ENCODE measurements at regions not wholly inside any gene's neighbourhood (a gene's known extent, or its start where the extent isn't known, plus 50 kb on each side); places are given as distances from the start of the nearest gene placed in this dataset.

- no peak for TF ChIP-seq TFE3 (CRISPR knock-in tag; IDR thresholded peaks at IDR 0.05)
- peak; percentile 57 for TF ChIP-seq GABPA (tag; conservative IDR thresholded peaks at IDR 0.05; ENCODE audit: low read depth)
- no peak for TF ChIP-seq PRPF4 (IDR thresholded peaks at IDR 0.05; ENCODE audit: insufficient read depth, low read depth, low read length, poor library complexity, severe bottlenecking)
- TF ChIP-seq NCOA4 (IDR thresholded peaks at IDR 0.05; ENCODE audit: partially characterized antibody): no peak
- no peak for TF ChIP-seq TOE1 (IDR thresholded peaks at IDR 0.05; ENCODE audit: borderline replicate concordance)
- TF ChIP-seq TOE1 (CRISPR knock-in tag; IDR thresholded peaks at IDR 0.05; ENCODE audit: borderline replicate concordance, low read depth): no peak
Measured at GRCh38 chr17:51365090-51365489, 104.7 kb downstream of the UTP18 start (continued).

DNA sequence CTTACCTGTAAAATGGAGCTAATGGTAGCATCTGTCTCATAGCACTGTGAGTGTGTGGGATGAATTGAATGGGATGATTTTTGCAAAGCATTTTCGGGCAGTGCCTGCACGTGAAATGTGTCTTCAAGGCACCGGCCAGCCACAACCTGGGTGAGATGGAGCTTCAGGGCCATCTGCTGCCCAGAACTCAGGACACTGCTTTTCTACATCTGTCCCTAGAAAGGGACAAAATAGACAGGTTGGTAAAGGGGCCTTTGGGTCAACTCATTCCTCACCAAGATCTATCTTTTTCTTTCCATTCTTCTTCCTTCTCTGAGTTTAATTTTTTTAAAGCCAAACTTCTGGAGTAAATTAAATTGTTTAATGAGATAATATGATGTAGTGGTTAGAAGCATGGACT lies 106.5 kb downstream of the UTP18 start:
- peaks cover 3 to 7% of the 10 kb centered on the region in 2 experiments; a peak in 2 of 5 replicates for H3K27me3 ChIP-seq (ENCODE audit: control insufficient read depth in 2 of 2, insufficient read depth in 2 of 2, low read length in 2 of 2)
- peaks cover 0 to 10% of the 10 kb centered on the region in 2 experiments; a peak in 4 of 5 replicates for H3K4me1 ChIP-seq (replicated peaks in 1 of 2; ENCODE audit: control insufficient read depth in 2 of 2, insufficient read depth in 2 of 2, low read length in 2 of 2)
- FAIRE-seq (no peak), ATAC-seq (no peak), DNase-seq (ENCODE audit: extremely low read depth in 1 of 4, low spot score in 3 of 4) (no peak)
- H4K20me1 ChIP-seq (replicated peaks; ENCODE audit: control insufficient read depth, insufficient read depth, low read length): no peaks in the 10 kb centered on the region
- WGBS (ENCODE audit: insufficient coverage, low coverage, missing lambda C conversion rate): 15% methylated on average over 3 of the region's 3 CpGs
- no peak overlapping the region for H3K9ac ChIP-seq (ENCODE audit: insufficient read depth in 1 of 2, low read depth in 2 of 2, low read length in 2 of 2)
- no peak overlapping the region for H3K4me2 ChIP-seq (ENCODE audit: insufficient read depth, low read length)
- H3K79me2 ChIP-seq (ENCODE audit: control insufficient read depth, insufficient read depth, low read length): no peaks in the 10 kb centered on the region
- H2AFZ ChIP-seq (ENCODE audit: low read depth, low read length): no peak overlapping the region
- no peaks in the 10 kb centered on the region for H3K9me3 ChIP-seq (replicated peaks; ENCODE audit: control insufficient read depth, insufficient read depth, low read depth, low read length)
- no peaks in the 10 kb centered on the region for H3K36me3 ChIP-seq (ENCODE audit: control insufficient read depth, insufficient read depth, low read length)
- H3K27ac ChIP-seq (ENCODE audit: extremely low read depth, low read depth, low read length): no peak overlapping the region
- H3K4me3 ChIP-seq: no peak overlapping the region
- no TSS peak for BruUV-seq (replicated peaks)
- H3K9me1 ChIP-seq (ENCODE audit: control insufficient read depth, insufficient read depth, low read length): no peaks in the 10 kb centered on the region
- in situ Hi-C loops (cut with MboI) (no loop called here), intact Hi-C loops (cut with micrococcal nuclease) (loop anchor here (5.0 kb wide), 1 partner anchor 45 kb away; no protein-coding TSS in a partner anchor)
- ChIA-PET POLR2A (interaction anchor here (0.6 kb wide), 1 partner anchor 13 kb away, joined by 3 read pairs; no protein-coding TSS in a partner anchor), CTCF (ENCODE audit: low intra/inter-chr PET ratio) (interaction anchor here (0.6 kb wide), 1 partner anchor 1023 kb away, joined by 3 read pairs; no protein-coding TSS in a partner anchor)
- TF ChIP-seq RHOXF2B (CRISPR knock-in tag; conservative IDR thresholded peaks at IDR 0.05) (no peak), E2F6 (IDR thresholded peaks at IDR 0.05; ENCODE audit: borderline replicate concordance in 1 of 2, extremely low read depth in 1 of 2, insufficient read depth in 1 of 2, insufficient read length in 1 of 2, low read depth in 1 of 2, low read length in 1 of 2, poor library complexity in 1 of 2, severe bottlenecking in 1 of 2) (no peak), POU5F1 (IDR thresholded peaks at IDR 0.05; ENCODE audit: borderline replicate concordance, low read depth, low read length, partially characterized antibody) (no peak), RAD21 (CRISPR knock-in tag; conservative IDR thresholded peaks at IDR 0.05 in 1 of 2, IDR thresholded peaks at IDR 0.05 in 1 of 2) (peak in 1 of 2 experiments; percentile 43; a peak in 1 of 4 replicates), NCOA6 (IDR thresholded peaks at IDR 0.05) (no peak)
- TF ChIP-seq, protein P1, sequence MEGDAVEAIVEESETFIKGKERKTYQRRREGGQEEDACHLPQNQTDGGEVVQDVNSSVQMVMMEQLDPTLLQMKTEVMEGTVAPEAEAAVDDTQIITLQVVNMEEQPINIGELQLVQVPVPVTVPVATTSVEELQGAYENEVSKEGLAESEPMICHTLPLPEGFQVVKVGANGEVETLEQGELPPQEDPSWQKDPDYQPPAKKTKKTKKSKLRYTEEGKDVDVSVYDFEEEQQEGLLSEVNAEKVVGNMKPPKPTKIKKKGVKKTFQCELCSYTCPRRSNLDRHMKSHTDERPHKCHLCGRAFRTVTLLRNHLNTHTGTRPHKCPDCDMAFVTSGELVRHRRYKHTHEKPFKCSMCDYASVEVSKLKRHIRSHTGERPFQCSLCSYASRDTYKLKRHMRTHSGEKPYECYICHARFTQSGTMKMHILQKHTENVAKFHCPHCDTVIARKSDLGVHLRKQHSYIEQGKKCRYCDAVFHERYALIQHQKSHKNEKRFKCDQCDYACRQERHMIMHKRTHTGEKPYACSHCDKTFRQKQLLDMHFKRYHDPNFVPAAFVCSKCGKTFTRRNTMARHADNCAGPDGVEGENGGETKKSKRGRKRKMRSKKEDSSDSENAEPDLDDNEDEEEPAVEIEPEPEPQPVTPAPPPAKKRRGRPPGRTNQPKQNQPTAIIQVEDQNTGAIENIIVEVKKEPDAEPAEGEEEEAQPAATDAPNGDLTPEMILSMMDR (IDR thresholded peaks at IDR 0.05 in 2 of 3, conservative IDR thresholded peaks at IDR 0.05 in 1 of 3; ENCODE audit: insufficient read depth in 2 of 3, low read depth in 1 of 3, low read length in 3 of 3): peak; percentile 3 to 26 (median 11); a peak in 2 of 6 replicates
- TF ChIP-seq, protein P2, sequence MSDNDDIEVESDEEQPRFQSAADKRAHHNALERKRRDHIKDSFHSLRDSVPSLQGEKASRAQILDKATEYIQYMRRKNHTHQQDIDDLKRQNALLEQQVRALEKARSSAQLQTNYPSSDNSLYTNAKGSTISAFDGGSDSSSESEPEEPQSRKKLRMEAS (CRISPR knock-in tag; IDR thresholded peaks at IDR 0.05): no peak
- TF ChIP-seq, protein P3, sequence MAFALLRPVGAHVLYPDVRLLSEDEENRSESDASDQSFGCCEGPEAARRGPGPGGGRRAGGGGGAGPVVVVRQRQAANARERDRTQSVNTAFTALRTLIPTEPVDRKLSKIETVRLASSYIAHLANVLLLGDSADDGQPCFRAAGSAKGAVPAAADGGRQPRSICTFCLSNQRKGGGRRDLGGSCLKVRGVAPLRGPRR (CRISPR knock-in tag; IDR thresholded peaks at IDR 0.05): no peak
